Dendritic cell treated with granulocyte-macrophage colony-stimulating factor and Interleukin-4, amounts not matched to agents 40 ng/mL and 50 ng/mL, for 4 days (primary cell): ENCODE measurements at regions not wholly inside any gene's neighbourhood (a gene's known extent, or its start where the extent isn't known, plus 50 kb on each side); places are given as distances from the start of the nearest gene placed in this dataset.

Experiments used
- H3K27ac Mint-ChIP-seq: one replicate; pipeline ENCODE4 v1.8.0; 2022; ENCODE audit warnings: mild to moderate bottlenecking, mixed read lengths
- H3K27me3 Mint-ChIP-seq: one replicate; pipeline ENCODE4 v1.8.0; 2022; ENCODE audit warnings: mild to moderate bottlenecking, mixed read lengths
- H3K36me3 Mint-ChIP-seq: one replicate; pipeline ENCODE4 v1.8.0; 2022; ENCODE audit warnings: low read depth, mixed read lengths
- H3K4me1 Mint-ChIP-seq: one replicate; pipeline ENCODE4 v1.8.0; 2022; ENCODE audit warnings: low read depth, mixed read lengths
- H3K4me3 Mint-ChIP-seq: one replicate; pipeline ENCODE4 v1.8.0; 2022; ENCODE audit warnings: mild to moderate bottlenecking, moderate library complexity, mixed read lengths
- H3K9me3 Mint-ChIP-seq: one replicate; pipeline ENCODE4 v1.8.0; 2022; ENCODE audit warnings: mixed read lengths
- intact Hi-C: fragments of 100-400 bp; cut with micrococcal nuclease; formaldehyde crosslinking; loops from one replicate; pipeline ENCODE4 v1.15.0; 2022

GRCh38 chr5:141783005-141783946 is 94.9 kb downstream of the PCDH1 start:
- Mint-ChIP-seq H3K4me1 (no peaks in the 10 kb centered on the region), H3K4me3 (no peak overlapping the region), H3K27me3 (peaks cover 26% of the 10 kb centered on the region), H3K27ac (no peak overlapping the region), H3K36me3 (no peaks in the 10 kb centered on the region), H3K9me3 (no peaks in the 10 kb centered on the region)
- intact Hi-C loops = no loop called here

- H3K4me3 Mint-ChIP-seq = no peak overlapping the region
- peaks cover 19% of the 10 kb centered on the region for H3K27me3 Mint-ChIP-seq
- H3K27ac Mint-ChIP-seq = no peak overlapping the region
- intact Hi-C loops = no loop called here
- no peaks in the 10 kb centered on the region for H3K36me3 Mint-ChIP-seq
- H3K9me3 Mint-ChIP-seq = no peaks in the 10 kb centered on the region
- H3K4me1 Mint-ChIP-seq = no peaks in the 10 kb centered on the region
Measured at GRCh38 chr5:141781910-141782309, 96.3 kb downstream of the PCDH1 start.

- Mint-ChIP-seq H3K27ac (no peak overlapping the region), H3K4me3 (no peak overlapping the region), H3K36me3 (no peaks in the 10 kb centered on the region), H3K4me1 (no peaks in the 10 kb centered on the region), H3K27me3 (peaks cover 16% of the 10 kb centered on the region), H3K9me3 (no peaks in the 10 kb centered on the region)
- intact Hi-C loops = no loop called here
Measured at GRCh38 chr5:141780952-141781781, 97.0 kb downstream of the PCDH1 start.

- H3K27me3 Mint-ChIP-seq = peaks cover 16% of the 10 kb centered on the region
- no peak overlapping the region for H3K4me3 Mint-ChIP-seq
- no peaks in the 10 kb centered on the region for H3K4me1 Mint-ChIP-seq
- no peak overlapping the region for H3K27ac Mint-ChIP-seq
- no peaks in the 10 kb centered on the region for H3K9me3 Mint-ChIP-seq
- intact Hi-C loops = no loop called here
- H3K36me3 Mint-ChIP-seq = no peaks in the 10 kb centered on the region
Measured at GRCh38 chr5:141780240-141780951, 97.8 kb downstream of the PCDH1 start.

- peaks cover 18% of the 10 kb centered on the region for H3K27me3 Mint-ChIP-seq
- no peaks in the 10 kb centered on the region for H3K36me3 Mint-ChIP-seq
- H3K9me3 Mint-ChIP-seq = no peaks in the 10 kb centered on the region
- intact Hi-C loops = no loop called here
- no peak overlapping the region for H3K27ac Mint-ChIP-seq
- H3K4me1 Mint-ChIP-seq = no peaks in the 10 kb centered on the region
- no peak overlapping the region for H3K4me3 Mint-ChIP-seq
Measured at GRCh38 chr5:141779503-141779973, 97.5 kb upstream of the ARAP3 start.

- no peaks in the 10 kb centered on the region for H3K4me1 Mint-ChIP-seq
- no peak overlapping the region for H3K4me3 Mint-ChIP-seq
- H3K9me3 Mint-ChIP-seq = no peaks in the 10 kb centered on the region
- H3K36me3 Mint-ChIP-seq = no peaks in the 10 kb centered on the region
- H3K27ac Mint-ChIP-seq = no peak overlapping the region
- H3K27me3 Mint-ChIP-seq = peaks cover 21% of the 10 kb centered on the region
- intact Hi-C loops = no loop called here
Measured at GRCh38 chr5:141778683-141779082, 96.7 kb upstream of the ARAP3 start.

- no peaks in the 10 kb centered on the region for H3K9me3 Mint-ChIP-seq
- peaks cover 21% of the 10 kb centered on the region for H3K27me3 Mint-ChIP-seq
- intact Hi-C loops = no loop called here
- H3K27ac Mint-ChIP-seq = no peak overlapping the region
- H3K36me3 Mint-ChIP-seq = no peaks in the 10 kb centered on the region
- H3K4me1 Mint-ChIP-seq = no peaks in the 10 kb centered on the region
- no peak overlapping the region for H3K4me3 Mint-ChIP-seq
Measured at GRCh38 chr5:141778206-141778605, 96.2 kb upstream of the ARAP3 start.

- H3K9me3 Mint-ChIP-seq = no peaks in the 10 kb centered on the region
- no peaks in the 10 kb centered on the region for H3K4me1 Mint-ChIP-seq
- no peak overlapping the region for H3K4me3 Mint-ChIP-seq
- H3K27ac Mint-ChIP-seq = no peak overlapping the region
- peaks cover 21% of the 10 kb centered on the region for H3K27me3 Mint-ChIP-seq
- no peaks in the 10 kb centered on the region for H3K36me3 Mint-ChIP-seq
- intact Hi-C loops = no loop called here
Measured at GRCh38 chr5:141777711-141778110, 95.7 kb upstream of the ARAP3 start.

GRCh38 chr5:141777130-141777529 is 95.1 kb upstream of the ARAP3 start:
- no peaks in the 10 kb centered on the region for H3K4me1 Mint-ChIP-seq
- H3K9me3 Mint-ChIP-seq = no peaks in the 10 kb centered on the region
- peaks cover 24% of the 10 kb centered on the region for H3K27me3 Mint-ChIP-seq
- no peak overlapping the region for H3K4me3 Mint-ChIP-seq
- no peaks in the 10 kb centered on the region for H3K36me3 Mint-ChIP-seq
- no peak overlapping the region for H3K27ac Mint-ChIP-seq
- intact Hi-C loops = no loop called here

- peaks cover 19% of the 10 kb centered on the region for H3K27me3 Mint-ChIP-seq
- H3K27ac Mint-ChIP-seq = no peak overlapping the region
- no peaks in the 10 kb centered on the region for H3K4me1 Mint-ChIP-seq
- no peak overlapping the region for H3K4me3 Mint-ChIP-seq
- intact Hi-C loops = no loop called here
- no peaks in the 10 kb centered on the region for H3K36me3 Mint-ChIP-seq
- no peaks in the 10 kb centered on the region for H3K9me3 Mint-ChIP-seq
Measured at GRCh38 chr5:141773779-141774562, 91.9 kb upstream of the ARAP3 start.

GRCh38 chr5:141772281-141772680 is 90.3 kb upstream of the ARAP3 start:
- Mint-ChIP-seq H3K9me3 (no peaks in the 10 kb centered on the region), H3K36me3 (no peaks in the 10 kb centered on the region), H3K27me3 (peaks cover 10% of the 10 kb centered on the region), H3K4me1 (no peaks in the 10 kb centered on the region), H3K4me3 (no peak overlapping the region), H3K27ac (no peak overlapping the region)
- intact Hi-C loops = no loop called here

- intact Hi-C loops = no loop called here
- Mint-ChIP-seq H3K36me3 (no peaks in the 10 kb centered on the region), H3K9me3 (no peaks in the 10 kb centered on the region), H3K4me1 (no peaks in the 10 kb centered on the region), H3K4me3 (no peak overlapping the region), H3K27ac (no peak overlapping the region), H3K27me3 (peaks cover 10% of the 10 kb centered on the region)
Measured at GRCh38 chr5:141771562-141771961, 89.5 kb upstream of the ARAP3 start.

- Mint-ChIP-seq H3K4me1 (no peaks in the 10 kb centered on the region), H3K9me3 (no peaks in the 10 kb centered on the region), H3K27me3 (peaks cover 10% of the 10 kb centered on the region), H3K36me3 (no peaks in the 10 kb centered on the region), H3K27ac (no peak overlapping the region), H3K4me3 (no peak overlapping the region)
- intact Hi-C loops = no loop called here
Measured at GRCh38 chr5:141771031-141771430, 89.0 kb upstream of the ARAP3 start.
